Vagina (tissue), 2 donors: ENCODE measurements at regions not wholly inside any gene's neighbourhood (a gene's known extent, or its start where the extent isn't known, plus 50 kb on each side); places are given as distances from the start of the nearest gene placed in this dataset.

Source experiments
- DNase-seq, 2 donors: peaks; one replicate each; pipeline ENCODE4 v3.0.0-alpha.2; 2017; ENCODE audit errors: extremely low spot score in 2 of 2
- H3K27ac ChIP-seq: fragments of 200-600 bp; sonication (generic); one replicate; pipeline ENCODE4 v1.5.1; 2019
- H3K27me3 ChIP-seq: fragments of 200-600 bp; sonication (generic); one replicate; pipeline ENCODE4 v1.5.1; 2019
- H3K36me3 ChIP-seq, 2 donors: fragments of 200-600 bp; sonication (generic); one replicate each; pipeline ENCODE4 v1.5.1; 2017 to 2019
- H3K4me1 ChIP-seq: fragments of 200-600 bp; sonication (generic); one replicate; pipeline ENCODE4 v1.5.1; 2019
- H3K4me3 ChIP-seq, 2 donors: fragments of 200-600 bp; sonication (generic); 1 replicate in 1 of 2; 2 replicates in 1 of 2; pipeline ENCODE4 v1.5.1; 2016 to 2019
- H3K9me3 ChIP-seq: fragments of 200-600 bp; sonication (generic); one replicate; pipeline ENCODE4 v1.5.1; 2019
- CTCF ChIP-seq, 3 experiments: fragments of 450-650 bp in 2 of 3; fragments of 200-600 bp in 1 of 3; sonication (generic) in 1 of 3; IDR thresholded peaks; one replicate each; pipeline ENCODE4 v1.5.1; 2017 to 2019; ENCODE audit warnings: antibody characterized with exemption in 3 of 3, mild to moderate bottlenecking in 2 of 3, moderate library complexity in 2 of 3
- POLR2A ChIP-seq, 2 donors: fragments of 450-650 bp; IDR thresholded peaks; one replicate each; pipeline ENCODE4 v1.6.1; 2017; ENCODE audit warnings: antibody characterized with exemption in 2 of 2, mild to moderate bottlenecking in 2 of 2, moderate library complexity in 2 of 2
- POLR2AphosphoS5 ChIP-seq, 2 donors: sonication (generic); formaldehyde crosslinking; IDR thresholded peaks; one replicate each; pipeline ENCODE4 v1.9.0; 2017; ENCODE audit warnings: antibody characterized with exemption in 2 of 2, mild to moderate bottlenecking in 2 of 2, low read depth in 1 of 2; ENCODE audit not compliant: insufficient read depth in 1 of 2
- intact Hi-C: fragments of 100-400 bp; cut with DNase I; formaldehyde crosslinking; loops from one replicate; pipeline ENCODE4 v1.15.1; 2023

GRCh38 chr14:97013878-97014277 is 216.7 kb downstream of the VRK1 start:
- no peaks in the 10 kb centered on the region for H3K4me1 ChIP-seq
- TF ChIP-seq CTCF (IDR thresholded peaks at IDR 0.05) (no peak), POLR2AphosphoS5 (IDR thresholded peaks at IDR 0.05; ENCODE audit: insufficient read depth in 1 of 2, low read depth in 1 of 2) (no peak), POLR2A (IDR thresholded peaks at IDR 0.05) (no peak)
- H3K36me3 ChIP-seq, result no peaks in the 10 kb centered on the region
- no peak for DNase-seq
- no peaks in the 10 kb centered on the region for H3K9me3 ChIP-seq
- intact Hi-C loops, result no loop called here
- no peak overlapping the region for H3K27ac ChIP-seq
- H3K27me3 ChIP-seq, result no peaks in the 10 kb centered on the region
- no peak overlapping the region for H3K4me3 ChIP-seq

- DNase-seq, result no peak
- TF ChIP-seq POLR2A (IDR thresholded peaks at IDR 0.05) (no peak), POLR2AphosphoS5 (IDR thresholded peaks at IDR 0.05; ENCODE audit: insufficient read depth in 1 of 2, low read depth in 1 of 2) (no peak), CTCF (IDR thresholded peaks at IDR 0.05) (no peak)
- Histone ChIP-seq H3K36me3 (no peaks in the 10 kb centered on the region), H3K4me3 (no peak overlapping the region), H3K9me3 (no peaks in the 10 kb centered on the region), H3K27me3 (no peaks in the 10 kb centered on the region), H3K27ac (no peak overlapping the region), H3K4me1 (no peaks in the 10 kb centered on the region)
- intact Hi-C loops, result no loop called here
Observed at GRCh38 chr14:97021001-97021400, 223.8 kb downstream of the VRK1 start.

GRCh38 chr14:97021571-97022168 is 224.5 kb downstream of the VRK1 start:
- H3K36me3 ChIP-seq, result no peaks in the 10 kb centered on the region
- no peak for DNase-seq
- intact Hi-C loops, result no loop called here
- TF ChIP-seq POLR2A (IDR thresholded peaks at IDR 0.05) (no peak), POLR2AphosphoS5 (IDR thresholded peaks at IDR 0.05; ENCODE audit: insufficient read depth in 1 of 2, low read depth in 1 of 2) (no peak), CTCF (IDR thresholded peaks at IDR 0.05) (no peak)
- no peaks in the 10 kb centered on the region for H3K9me3 ChIP-seq
- H3K4me3 ChIP-seq, result no peak overlapping the region
- no peaks in the 10 kb centered on the region for H3K27me3 ChIP-seq
- no peak overlapping the region for H3K27ac ChIP-seq
- H3K4me1 ChIP-seq, result no peaks in the 10 kb centered on the region

- H3K4me1 ChIP-seq, result no peaks in the 10 kb centered on the region
- no peak overlapping the region for H3K4me3 ChIP-seq
- no peaks in the 10 kb centered on the region for H3K9me3 ChIP-seq
- no peaks in the 10 kb centered on the region for H3K27me3 ChIP-seq
- intact Hi-C loops, result no loop called here
- no peak overlapping the region for H3K27ac ChIP-seq
- TF ChIP-seq POLR2A (IDR thresholded peaks at IDR 0.05) (no peak), CTCF (IDR thresholded peaks at IDR 0.05) (no peak)
- DNase-seq, result no peak
- no peaks in the 10 kb centered on the region for H3K36me3 ChIP-seq
Observed at GRCh38 chr14:97022741-97023140, 225.6 kb downstream of the VRK1 start.

- intact Hi-C loops, result no loop called here
- no peaks in the 10 kb centered on the region for H3K9me3 ChIP-seq
Observed at GRCh38 chr14:97023871-97024270, 226.7 kb downstream of the VRK1 start.

More at GRCh38 chr14:97023871-97024270, 226.7 kb downstream of the VRK1 start:
- Histone ChIP-seq H3K27me3 (no peaks in the 10 kb centered on the region), H3K27ac (no peak overlapping the region), H3K36me3 (no peaks in the 10 kb centered on the region), H3K4me1 (no peaks in the 10 kb centered on the region), H3K4me3 (no peak overlapping the region)
- DNase-seq, result no peak
- TF ChIP-seq CTCF (IDR thresholded peaks at IDR 0.05) (no peak), POLR2A (IDR thresholded peaks at IDR 0.05) (no peak), POLR2AphosphoS5 (IDR thresholded peaks at IDR 0.05; ENCODE audit: insufficient read depth in 1 of 2, low read depth in 1 of 2) (no peak)
